ENCODE measurements at regions not wholly inside any gene's neighbourhood (a gene's known extent, or its start where the extent isn't known, plus 50 kb on each side); places are given as distances from the start of the nearest gene placed in this dataset.
A peak's percentile ranks its signal among the peaks of the same experiment; 100 is the strongest.

DNA sequence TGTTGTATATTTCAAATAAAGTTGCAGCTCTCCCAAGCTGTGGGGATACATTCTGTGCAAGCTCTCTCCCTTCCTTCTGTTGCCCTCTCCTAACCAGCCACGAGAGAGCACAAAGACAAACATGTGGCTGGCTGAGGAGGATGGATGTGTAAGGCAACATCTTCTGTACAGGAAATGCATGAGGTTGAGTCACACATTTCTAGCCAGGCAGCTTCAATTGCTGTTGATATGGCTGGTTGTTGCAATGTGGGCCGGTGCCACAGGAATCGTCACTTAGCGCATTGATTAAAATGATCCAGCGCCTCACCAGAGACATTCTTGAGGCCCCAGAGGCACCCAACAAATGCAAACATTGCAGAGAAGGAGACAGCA is 207.1 kb downstream of the ICE1 start:
- no peak overlapping the region for H3K27ac Mint-ChIP-seq
- ATAC-seq (no peak), DNase-seq (ENCODE audit: low spot score in 2 of 2) (no peak)
- peaks cover 0 to 5% of the 10 kb centered on the region in 2 donors for H3K36me3 Mint-ChIP-seq
- H3K9me3 Mint-ChIP-seq, result peaks cover 1 to 16% of the 10 kb centered on the region in 2 donors

DNA sequence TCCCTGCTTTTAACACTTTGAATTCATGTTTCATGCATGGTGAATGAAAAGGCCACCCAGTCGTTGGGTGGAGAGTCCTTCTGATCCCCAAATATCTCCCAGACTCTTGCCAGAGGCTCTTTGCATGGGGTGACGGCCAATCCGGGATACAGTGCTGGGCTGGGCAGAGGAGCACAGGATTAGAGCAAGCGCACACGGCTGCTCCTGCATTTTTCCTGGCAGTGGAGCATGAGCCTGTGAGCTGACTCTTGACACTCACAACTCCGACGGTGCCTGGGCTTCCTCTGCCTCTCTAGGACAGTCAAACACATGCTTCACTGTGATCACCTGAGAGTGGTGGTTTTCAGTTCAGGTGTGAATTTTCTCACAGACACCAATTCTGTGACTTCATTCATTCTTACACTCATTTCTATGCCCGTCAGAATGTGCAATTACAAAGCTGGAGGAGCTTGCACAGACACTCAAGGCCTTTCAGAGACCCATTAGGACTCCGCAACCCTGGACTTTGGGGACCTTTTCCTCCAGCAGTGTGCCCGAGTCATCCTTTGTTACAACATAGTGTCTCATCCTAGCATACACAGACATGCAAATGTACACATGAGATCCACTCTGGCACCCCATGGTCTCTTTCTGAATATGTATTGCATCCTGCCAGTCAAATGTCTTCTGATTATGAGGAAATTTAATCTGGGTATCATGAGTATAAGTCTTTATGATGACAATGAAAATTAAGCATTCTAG is 206.6 kb downstream of the ICE1 start:
- peaks cover 3 to 5% of the 10 kb centered on the region in 2 donors for H3K36me3 Mint-ChIP-seq
- ATAC-seq (no peak), DNase-seq (ENCODE audit: low spot score in 2 of 2) (no peak)
- peaks cover 7 to 21% of the 10 kb centered on the region in 2 donors for H3K9me3 Mint-ChIP-seq
- H3K27ac Mint-ChIP-seq, result no peak overlapping the region

DNA sequence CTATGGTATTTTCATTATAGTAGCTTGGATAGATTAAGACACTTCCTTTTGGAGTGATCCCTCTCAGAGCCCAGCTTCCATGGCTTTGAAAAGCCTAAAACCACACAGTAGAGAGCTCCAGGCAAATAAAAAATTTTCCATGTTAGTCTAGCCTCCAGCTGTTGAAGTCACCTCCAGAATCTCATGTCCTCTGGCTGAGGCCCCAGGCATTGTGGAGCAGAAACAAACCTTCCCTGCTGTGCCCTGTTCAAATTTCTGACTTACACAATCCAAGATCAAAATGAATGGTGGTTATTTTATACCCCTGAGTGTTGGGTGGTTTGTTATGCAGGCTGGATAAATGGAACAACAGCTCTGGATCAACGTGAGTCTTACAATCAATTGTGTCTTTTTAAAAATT is 203.9 kb downstream of the ICE1 start:
- peaks cover 25 to 29% of the 10 kb centered on the region in 2 donors for H3K9me3 Mint-ChIP-seq
- DNase-seq (ENCODE audit: low spot score in 2 of 2), result no peak
- no peak overlapping the region for H3K27ac Mint-ChIP-seq
- no peak for ATAC-seq
- peaks cover 6 to 9% of the 10 kb centered on the region in 2 donors for H3K36me3 Mint-ChIP-seq

DNA sequence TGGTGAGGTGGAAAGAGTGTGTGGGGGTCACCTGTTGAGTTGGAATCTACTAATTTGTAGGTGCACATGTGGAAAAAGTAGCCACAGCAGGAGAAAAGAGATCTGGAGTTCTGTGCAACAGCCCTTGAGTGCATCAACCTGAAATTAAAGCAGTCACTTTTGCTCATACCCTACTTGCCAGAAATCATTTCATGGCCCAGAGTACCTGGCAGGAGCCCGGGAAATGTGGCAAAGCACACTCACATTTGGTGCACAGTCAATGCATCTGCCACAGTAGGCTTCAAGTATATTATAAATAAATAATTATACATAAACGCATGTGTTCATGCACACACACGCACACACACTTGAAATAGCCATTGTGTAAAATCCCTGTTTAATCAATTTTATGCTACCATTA is 203.0 kb downstream of the ICE1 start:
- H3K36me3 Mint-ChIP-seq, result peaks cover 6 to 9% of the 10 kb centered on the region in 2 donors
- no peak for DNase-seq (ENCODE audit: low spot score in 2 of 2)
- H3K27ac Mint-ChIP-seq, result no peak overlapping the region
- H3K9me3 Mint-ChIP-seq, result peaks cover 25 to 29% of the 10 kb centered on the region in 2 donors
- no peak for ATAC-seq

DNA sequence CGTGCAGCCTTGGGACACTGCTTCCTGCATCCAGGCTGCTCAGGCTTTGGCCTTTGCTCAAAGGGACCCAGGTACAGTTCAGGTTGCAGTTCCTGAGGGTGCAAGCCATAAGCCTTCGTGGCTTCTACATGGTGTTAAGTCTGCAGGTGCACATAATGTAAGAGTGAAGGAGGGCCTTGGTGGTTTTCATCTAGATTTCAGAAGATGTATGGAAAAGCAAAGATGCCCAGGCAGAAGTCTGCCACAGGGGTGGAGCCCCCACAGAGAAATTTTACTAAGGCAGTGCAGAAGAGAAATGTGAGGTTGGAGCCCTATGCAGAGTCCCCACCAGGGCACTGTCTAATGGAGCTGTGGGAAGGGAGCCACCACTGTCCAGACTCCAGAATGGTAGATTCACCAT is 200.9 kb downstream of the ICE1 start:
- no peak for ATAC-seq
- Mint-ChIP-seq H3K27ac (no peak overlapping the region), H3K9me3 (peaks cover 25 to 29% of the 10 kb centered on the region in 2 donors), H3K36me3 (peaks cover 4 to 6% of the 10 kb centered on the region in 2 donors)
- no peak for DNase-seq (ENCODE audit: low spot score in 2 of 2)

DNA sequence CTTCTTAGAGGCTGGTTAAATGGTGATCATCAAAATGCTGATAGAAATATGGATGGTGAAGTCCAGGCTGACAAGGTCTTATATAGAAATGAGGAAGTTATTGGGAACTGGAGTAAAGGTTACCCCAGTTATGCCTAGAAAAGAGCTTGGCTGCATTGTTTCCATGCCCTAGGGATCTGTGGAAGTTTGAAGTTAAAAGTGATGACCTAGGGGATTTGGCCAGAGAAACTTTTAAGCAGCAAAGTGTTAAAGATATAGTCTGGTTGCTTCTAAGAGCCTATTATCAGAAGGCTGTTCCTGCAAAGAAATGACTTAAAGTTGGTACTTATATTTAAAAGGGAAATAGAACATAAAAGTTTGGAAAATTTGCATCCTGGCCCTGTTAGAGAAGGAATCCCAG is 200.3 kb downstream of the ICE1 start:
- Mint-ChIP-seq H3K9me3 (peaks cover 25 to 29% of the 10 kb centered on the region in 2 donors), H3K36me3 (peaks cover 4 to 6% of the 10 kb centered on the region in 2 donors), H3K27ac (no peak overlapping the region)
- DNase-seq (ENCODE audit: low spot score in 2 of 2), result no peak
- no peak for ATAC-seq

DNA sequence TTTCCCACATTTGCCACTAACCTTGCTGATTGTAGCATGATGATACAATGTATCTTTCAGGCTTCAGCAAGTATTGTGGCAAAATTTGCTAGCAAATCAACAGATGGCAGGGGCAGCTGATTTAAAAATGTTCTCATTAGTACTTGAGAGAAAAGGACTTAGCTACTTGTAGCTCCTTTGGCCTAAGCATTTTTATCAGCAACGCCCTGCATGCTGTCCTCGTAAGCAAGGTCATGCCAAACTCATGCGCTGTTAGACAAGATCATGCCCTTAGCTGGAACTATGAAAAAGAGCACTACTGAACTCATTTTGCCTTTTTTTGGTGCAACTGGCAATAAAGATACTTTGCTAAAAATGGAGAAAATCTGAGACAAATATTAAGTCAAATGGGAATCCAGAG is 197.1 kb downstream of the ICE1 start:
- no peak for DNase-seq (ENCODE audit: low spot score in 2 of 2)
- peaks cover 17 to 23% of the 10 kb centered on the region in 2 donors for H3K9me3 Mint-ChIP-seq

DNA sequence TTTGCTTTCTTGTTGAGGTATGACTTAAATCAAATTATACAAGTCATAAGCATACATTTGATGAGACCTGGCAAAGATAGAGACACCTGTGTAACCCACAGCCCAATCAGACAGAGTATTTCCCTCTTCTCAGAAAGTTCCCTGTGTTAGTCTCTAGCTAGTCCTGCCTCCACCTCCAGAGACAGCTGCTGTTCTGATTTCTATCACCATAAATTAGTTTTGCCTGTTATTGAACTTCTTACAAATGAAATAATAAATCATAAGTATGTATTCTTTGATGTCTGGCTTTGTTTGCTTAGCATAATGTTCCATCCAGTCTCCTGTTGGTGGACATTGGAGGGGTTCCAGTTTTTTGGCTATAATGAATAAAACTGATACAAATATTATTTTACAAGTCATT is 194.5 kb downstream of the ICE1 start:
- no peak for ATAC-seq
- peaks cover 0 to 2% of the 10 kb centered on the region in 2 donors for H3K9me3 Mint-ChIP-seq

More for the DNA sequence above, 197.1 kb downstream of the ICE1 start:
- peaks cover 4 to 6% of the 10 kb centered on the region in 2 donors for H3K36me3 Mint-ChIP-seq
- H3K27ac Mint-ChIP-seq, result no peak overlapping the region
- ATAC-seq, result no peak

DNA sequence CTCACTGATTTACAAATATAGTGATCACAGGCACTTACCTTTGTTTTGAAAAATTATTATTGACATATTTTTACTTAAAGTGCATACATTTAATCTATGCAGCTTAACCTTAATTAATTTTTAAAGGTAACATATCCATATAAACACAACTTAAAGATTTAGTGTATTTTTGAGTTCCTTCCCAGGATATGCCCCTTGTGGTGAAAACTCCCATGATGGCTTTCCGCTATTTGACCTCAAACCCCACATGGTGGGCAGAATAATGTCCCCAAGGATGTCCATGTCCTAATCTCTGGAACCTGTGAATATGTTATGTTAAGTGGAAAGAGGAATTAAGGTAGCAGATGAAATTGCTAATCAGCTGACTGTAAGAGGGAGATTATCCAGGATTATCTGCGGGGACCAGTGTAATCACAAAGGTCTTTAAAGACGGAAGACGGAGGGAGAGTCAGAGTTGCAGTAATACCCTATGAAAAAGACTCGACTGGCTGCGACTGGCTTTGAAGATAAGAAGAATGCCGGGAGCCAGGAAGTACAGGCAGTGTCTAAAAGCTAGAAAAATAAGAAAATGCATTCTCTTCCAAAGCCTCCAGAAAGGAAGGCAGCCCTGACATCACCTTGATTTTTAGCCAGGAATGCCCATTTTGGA is 193.9 kb downstream of the ICE1 start:
- Mint-ChIP-seq H3K9me3 (no peaks in the 10 kb centered on the region), H3K27ac (no peak overlapping the region), H3K36me3 (no peaks in the 10 kb centered on the region)
- DNase-seq (ENCODE audit: low spot score in 2 of 2), result no peak
- no peak for ATAC-seq

More for the DNA sequence above, 194.5 kb downstream of the ICE1 start:
- no peaks in the 10 kb centered on the region for H3K36me3 Mint-ChIP-seq
- no peak overlapping the region for H3K27ac Mint-ChIP-seq
- no peak for DNase-seq (ENCODE audit: low spot score in 2 of 2)

DNA sequence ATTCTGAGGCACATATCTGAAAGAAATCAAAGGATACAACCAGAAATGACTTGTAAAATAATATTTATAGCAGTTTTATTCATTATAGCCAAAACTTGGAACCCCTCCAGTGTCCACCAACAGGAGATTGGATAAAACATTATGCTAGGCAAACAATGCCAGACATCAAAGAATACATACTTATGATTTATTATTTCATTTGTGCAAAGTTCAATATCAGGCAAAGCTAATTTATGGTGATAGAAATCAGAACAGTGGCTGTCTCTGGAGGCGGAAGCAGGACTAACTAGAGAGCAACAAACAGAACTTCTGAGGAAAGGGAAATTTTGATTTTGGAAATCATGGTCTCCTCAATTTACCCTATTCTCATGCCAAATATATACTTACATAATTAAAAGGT is 193.1 kb downstream of the ICE1 start:
- Mint-ChIP-seq H3K36me3 (no peaks in the 10 kb centered on the region), H3K27ac (no peak overlapping the region), H3K9me3 (no peaks in the 10 kb centered on the region)
- no peak for DNase-seq (ENCODE audit: low spot score in 2 of 2)
- ATAC-seq, result no peak

DNA sequence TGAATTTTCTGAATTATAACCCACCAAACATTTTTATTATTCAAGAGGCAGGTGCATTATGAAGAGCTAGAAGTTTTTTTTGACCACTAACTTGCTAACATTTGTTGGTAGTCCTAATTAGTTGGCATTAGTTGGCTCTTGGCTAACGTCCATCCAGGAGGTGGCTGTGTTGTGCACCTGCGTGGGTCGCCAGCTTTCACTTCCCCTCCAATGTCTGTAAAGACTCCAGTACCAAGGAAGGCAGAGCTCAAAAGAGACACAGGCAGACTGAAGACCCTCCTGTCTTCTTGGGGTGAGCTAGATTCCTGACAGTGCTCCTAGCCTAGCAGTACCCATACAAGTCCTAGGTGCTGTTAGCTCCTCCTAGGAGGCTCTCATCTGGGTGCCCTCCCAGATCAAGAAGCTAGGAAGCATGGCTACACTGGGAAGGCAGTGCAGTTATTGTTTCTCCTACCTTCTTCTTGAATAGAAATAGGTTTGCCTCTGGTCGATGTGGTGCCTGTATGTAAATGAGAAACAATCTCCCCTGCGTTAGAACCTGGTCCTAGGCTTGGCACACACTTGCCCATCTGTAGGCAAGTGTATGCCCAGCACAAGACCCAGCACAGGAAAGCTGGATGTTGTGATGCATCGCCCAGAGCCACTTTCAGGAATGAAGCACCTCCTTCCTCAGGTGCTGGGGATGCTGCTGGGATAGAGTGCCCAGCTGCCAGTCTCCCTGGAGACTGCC is 190.9 kb downstream of the ICE1 start:
- DNase-seq (ENCODE audit: low spot score in 2 of 2), result no peak
- Mint-ChIP-seq H3K9me3 (no peaks in the 10 kb centered on the region), H3K36me3 (no peaks in the 10 kb centered on the region), H3K27ac (no peak overlapping the region)
- ATAC-seq, result no peak

DNA sequence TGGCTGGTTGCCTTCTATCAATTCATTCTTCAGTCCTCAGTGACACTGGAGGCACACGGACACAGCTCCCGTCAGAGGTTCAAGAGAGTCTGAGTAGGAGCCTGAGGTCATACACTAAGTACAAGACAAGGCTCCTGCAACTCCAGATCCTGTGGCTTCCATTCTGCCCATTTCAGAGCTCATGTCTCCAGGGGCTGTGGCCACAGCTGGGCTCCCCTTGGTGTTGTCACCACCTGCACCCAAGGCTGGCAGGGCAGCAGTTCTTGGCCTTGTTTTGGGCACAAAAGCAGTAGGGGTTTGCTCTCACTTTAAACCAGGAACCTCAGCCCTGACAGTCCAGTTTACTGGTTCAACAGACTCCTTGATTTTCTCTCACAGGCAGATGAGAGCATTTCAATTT is 189.6 kb downstream of the ICE1 start:
- Mint-ChIP-seq H3K27ac (no peak overlapping the region), H3K9me3 (no peaks in the 10 kb centered on the region), H3K36me3 (no peaks in the 10 kb centered on the region)
- no peak for ATAC-seq
- no peak for DNase-seq (ENCODE audit: low spot score in 2 of 2)

DNA sequence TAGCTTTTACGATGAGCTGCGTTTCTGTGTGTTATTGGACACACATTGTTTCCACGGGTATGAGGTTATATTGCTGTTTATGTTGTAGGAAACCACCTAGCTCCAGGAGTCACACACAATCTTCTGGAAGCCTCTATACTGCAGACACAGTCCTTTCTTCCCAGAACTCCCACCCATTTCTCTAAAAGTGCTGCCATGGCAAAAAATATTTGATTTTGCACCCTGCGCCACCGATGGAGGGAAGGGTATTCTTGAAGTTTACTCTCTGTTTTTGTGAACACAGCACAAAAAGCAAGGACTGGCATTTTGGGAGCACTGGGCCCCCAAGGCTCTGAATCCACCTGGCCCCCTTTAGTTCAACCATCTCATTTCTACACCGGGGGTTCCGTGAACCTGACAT is 187.5 kb downstream of the ICE1 start:
- ATAC-seq, result no peak
- H3K27ac Mint-ChIP-seq, result no peak overlapping the region
- no peak for DNase-seq (ENCODE audit: low spot score in 2 of 2)
- no peaks in the 10 kb centered on the region for H3K36me3 Mint-ChIP-seq
- H3K9me3 Mint-ChIP-seq, result no peaks in the 10 kb centered on the region

DNA sequence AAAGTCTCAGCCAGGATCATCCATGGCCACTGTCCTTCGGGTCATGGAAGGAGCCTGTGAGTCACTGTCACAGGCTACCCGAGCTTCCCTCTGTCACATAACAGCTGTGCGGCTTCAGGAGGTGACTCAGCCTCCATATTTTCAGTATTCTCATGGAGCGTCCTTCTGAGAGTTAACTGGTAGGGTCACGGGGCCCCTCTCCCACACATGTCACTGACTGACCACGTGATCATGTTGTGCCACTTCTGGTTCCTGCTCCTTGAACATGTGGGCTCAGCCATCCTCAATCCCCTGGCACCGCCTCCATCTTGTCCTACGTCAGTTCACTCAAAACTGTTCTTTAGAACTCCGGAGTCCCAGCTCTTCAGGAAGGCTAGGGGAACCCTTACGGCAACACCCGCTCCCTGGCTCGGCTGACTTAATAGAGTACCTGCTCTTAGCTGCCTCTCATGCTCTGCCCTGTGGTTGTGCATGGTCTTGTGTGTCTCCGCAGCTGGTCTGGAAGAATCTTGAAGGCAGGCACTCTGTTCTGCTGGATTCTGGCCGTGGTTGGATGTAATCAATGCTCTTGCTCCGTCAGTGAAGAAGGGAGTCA is 182.8 kb downstream of the ICE1 start:
- ATAC-seq, result no peak
- Mint-ChIP-seq H3K27ac (no peak overlapping the region), H3K9me3 (peaks cover 0 to 5% of the 10 kb centered on the region in 2 donors), H3K36me3 (no peaks in the 10 kb centered on the region)
- no peak for DNase-seq (ENCODE audit: low spot score in 2 of 2)

DNA sequence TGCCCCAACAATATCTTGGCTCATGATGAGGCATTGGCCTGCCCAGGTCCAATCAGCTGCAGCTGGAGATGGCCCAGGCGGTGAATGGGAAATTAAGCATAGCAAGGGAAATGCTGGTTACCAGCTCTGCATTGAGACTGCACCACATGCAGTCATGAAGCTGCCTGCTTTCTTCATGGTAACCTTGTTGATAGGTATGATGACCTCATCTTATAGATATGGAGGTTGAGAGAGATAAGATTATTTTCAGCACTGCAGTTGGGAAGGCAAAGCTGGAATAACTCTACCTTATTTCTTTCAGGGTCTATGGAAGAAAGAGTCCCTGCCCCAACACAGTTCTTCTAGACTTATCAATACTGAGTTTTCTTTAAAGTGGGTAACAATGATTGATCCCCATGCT is 180.1 kb downstream of the ICE1 start:
- no peak for ATAC-seq
- H3K27ac Mint-ChIP-seq, result no peak overlapping the region

DNA sequence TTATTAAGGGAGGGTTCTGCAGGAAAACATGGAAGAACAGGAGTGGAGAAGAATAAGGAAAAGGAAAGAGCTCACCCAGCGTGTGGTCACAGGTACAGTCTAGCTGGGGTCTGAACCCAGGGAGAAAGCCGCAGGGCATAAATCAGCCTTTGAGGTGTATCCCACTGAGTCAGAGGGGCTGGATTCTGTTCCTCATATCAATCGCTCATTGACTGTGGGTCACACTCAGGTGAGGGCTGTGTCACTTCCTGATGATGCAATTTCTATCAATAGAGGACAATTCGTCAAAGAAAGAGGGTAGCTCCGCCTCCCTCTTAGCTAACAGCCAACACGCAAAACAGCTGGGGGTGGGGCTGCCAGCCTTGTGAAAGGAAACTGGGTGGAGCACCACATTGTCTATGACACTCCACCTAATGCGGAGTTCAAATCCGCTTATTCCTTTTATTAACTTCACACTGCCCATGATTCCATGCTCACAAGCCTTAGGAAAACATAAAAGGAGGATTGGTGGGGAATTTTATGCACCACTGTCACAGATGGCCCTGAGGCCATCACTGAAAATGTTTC is 176.2 kb downstream of the ICE1 start:
- Mint-ChIP-seq H3K9me3 (peaks cover 3 to 11% of the 10 kb centered on the region in 2 donors), H3K36me3 (no peaks in the 10 kb centered on the region), H3K27ac (no peak overlapping the region)
- peak in 1 of 2 donors; percentile 51 for ATAC-seq
- no peak for DNase-seq (ENCODE audit: low spot score in 2 of 2)

More for the DNA sequence above, 180.1 kb downstream of the ICE1 start:
- no peaks in the 10 kb centered on the region for H3K36me3 Mint-ChIP-seq
- DNase-seq (ENCODE audit: low spot score in 2 of 2), result no peak
- H3K9me3 Mint-ChIP-seq, result peaks cover 3 to 11% of the 10 kb centered on the region in 2 donors

DNA sequence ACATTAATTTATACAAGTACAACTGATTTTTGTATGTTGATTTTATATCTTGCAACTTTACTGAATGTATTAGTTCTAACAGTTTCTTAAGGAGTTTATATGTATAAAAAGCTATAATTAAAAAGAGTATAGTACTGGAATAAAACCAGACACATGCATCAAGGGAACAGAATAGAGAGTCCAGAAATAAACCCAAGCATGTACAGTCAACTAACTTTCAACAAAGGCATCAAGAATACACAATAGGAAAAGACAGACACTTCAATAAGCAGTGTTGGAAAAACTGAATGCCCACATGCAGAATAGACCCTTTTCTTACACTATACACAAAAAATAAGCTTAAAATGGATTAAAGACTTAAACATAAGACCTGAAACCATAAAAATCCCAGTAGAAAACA is 170.9 kb downstream of the ICE1 start:
- H3K36me3 Mint-ChIP-seq, result no peaks in the 10 kb centered on the region
- no peak overlapping the region for H3K27ac Mint-ChIP-seq
- DNase-seq (ENCODE audit: low spot score in 2 of 2), result no peak
- peaks cover 2 to 3% of the 10 kb centered on the region in 2 donors for H3K9me3 Mint-ChIP-seq
- ATAC-seq, result no peak
